LHCN-M2 (cell line): ENCODE measurements at regions not wholly inside any gene's neighbourhood (a gene's known extent, or its start where the extent isn't known, plus 50 kb on each side); places are given as distances from the start of the nearest gene placed in this dataset.
"Not testable (repeated sequence)": the region's sequence is repeated elsewhere in the genome, so short reads cannot be mapped to it uniquely, and the experiment has no call there.

Experiments used
- DNase-seq: peaks from one replicate; pipeline ENCODE4 v3.0.0-alpha.2; 2012; ENCODE audit warnings: low read depth

DNA sequence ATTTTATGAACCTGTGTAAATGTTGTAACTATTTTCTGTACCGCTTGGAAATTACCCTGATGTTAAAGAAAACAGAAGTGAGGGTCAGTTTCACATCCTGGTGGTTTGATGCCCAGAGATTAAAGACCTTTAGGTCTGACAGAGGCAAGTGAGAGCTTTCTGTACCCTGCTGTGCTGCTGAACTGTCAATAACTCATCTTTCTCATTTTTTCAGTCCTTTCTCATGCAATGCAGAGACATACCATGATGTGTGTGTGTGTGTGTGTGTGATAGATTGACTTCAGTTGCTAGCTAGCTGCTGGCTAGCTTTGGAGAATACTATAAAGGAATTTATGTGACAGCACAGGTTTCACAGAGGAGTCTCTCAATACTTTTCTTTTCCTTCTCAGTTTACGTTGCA, 2025.6 kb upstream of the LRRTM1 start:
- no peak for DNase-seq

DNA sequence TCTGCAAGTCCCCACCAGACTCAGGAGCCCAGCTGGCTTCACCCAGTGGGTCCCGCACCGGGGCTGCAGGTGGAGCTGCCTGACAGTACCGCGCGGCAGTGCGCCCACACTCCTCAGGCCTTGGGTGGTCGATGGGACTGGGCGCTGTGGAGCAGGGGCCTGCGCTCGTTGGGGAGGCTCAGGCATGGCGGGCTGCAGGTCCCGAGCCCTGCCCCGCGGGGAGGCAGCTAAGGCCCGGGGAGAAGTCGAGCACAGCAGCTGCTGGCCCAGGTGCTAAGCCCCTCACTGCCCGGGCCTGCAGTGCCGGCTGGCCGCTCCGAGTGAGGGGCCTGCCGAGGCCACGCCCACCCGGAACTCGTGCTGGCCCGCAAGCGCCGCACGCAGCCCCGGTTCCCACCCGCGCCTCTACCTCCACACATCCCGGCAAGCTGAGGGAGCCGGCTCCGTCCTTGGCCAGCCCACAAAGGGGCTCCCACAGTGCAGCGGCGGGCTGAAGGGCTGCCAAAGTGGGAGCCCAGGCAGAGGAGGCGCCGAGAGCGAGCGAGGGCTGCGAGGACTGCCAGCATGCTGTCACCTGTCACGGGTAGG, 2021.7 kb upstream of the LRRTM1 start:
- not testable (repeated sequence) for DNase-seq

DNA sequence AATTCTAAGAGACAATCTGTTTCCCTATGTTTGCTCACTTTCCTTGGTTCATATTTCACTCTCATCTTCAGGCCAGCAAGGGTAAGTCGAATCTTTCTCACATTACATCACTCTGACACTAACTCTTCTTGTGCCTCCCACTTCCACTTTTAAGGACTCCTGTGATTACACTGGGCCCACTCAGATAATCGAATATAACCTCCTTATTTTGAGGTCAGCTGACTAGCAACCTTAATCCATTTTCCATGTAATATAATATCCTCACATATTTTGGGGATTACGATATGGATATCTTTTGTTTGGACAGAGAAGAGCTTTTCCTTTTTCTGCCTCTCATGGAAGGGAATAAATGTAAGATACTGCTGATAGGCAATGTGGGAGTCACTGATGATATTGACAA, 2015.7 kb upstream of the LRRTM1 start:
- DNase-seq: peak; percentile 51

DNA sequence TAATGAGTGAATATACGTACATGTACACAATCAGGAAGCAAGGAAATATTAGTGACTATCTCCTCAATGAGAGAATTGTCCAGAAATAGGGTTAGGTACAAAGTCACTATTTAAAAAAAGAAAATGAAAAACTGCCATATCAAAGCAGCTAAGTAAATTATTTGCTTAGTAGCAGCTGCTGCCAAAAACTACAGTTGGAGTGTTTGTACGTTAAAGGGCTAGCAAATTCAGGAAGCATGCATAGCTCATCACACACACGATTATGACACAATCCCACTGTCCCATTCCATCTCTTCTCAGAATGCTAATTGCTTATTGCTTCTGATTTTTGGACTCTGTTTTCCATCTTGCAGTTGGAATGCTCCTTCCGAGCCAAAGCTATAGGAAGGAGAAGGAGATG, 2012.5 kb upstream of the LRRTM1 start:
- DNase-seq: peak; percentile 9

DNA sequence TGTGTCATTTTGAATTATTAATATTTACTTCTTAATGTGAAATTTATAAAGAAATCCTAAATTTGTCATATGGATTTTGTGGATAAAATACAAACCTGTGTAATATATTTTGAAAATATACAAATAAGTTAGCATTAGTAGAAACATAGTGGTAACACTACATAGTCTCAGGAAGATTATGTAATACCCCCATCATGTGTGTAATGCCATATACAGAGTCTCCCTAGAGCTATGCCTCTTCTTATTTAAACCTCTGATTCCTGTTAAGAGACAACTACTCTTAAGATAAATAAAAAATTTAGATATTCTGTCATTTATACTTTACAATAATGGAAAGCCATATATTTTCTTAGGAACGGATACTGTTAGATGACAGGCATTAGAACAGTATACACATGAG, 2012.0 kb upstream of the LRRTM1 start:
- no peak for DNase-seq

DNA sequence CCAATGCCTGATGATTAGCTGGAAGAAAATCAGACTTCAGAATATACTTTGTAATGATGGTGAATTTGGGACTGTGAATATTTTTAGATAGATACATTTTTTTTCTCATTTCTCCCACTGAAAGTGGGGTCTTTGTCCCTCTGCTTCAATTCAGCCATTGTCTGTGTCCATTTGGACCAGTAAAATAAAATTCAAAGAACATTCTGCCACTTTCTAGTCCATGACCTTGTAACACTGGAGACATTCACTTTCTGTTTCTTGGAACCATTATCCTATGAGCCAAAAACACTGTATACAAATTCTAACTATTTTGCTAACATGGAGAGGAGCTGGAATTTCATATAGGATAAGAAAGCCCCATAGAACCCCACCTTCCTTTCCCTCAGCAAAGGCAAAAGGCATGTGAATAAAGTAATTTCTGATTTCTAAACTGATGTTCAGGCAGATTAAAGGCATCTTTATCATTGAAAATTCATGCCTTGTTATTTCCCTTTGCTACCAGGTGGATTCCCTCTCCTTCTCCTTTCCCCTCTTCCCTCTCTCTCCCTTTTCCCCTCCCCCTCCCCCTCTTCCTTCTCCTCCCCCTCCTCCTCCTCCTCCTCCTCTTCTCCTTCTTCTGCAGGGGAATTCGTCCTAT, 2010.4 kb upstream of the LRRTM1 start:
- DNase-seq: no peak

DNA sequence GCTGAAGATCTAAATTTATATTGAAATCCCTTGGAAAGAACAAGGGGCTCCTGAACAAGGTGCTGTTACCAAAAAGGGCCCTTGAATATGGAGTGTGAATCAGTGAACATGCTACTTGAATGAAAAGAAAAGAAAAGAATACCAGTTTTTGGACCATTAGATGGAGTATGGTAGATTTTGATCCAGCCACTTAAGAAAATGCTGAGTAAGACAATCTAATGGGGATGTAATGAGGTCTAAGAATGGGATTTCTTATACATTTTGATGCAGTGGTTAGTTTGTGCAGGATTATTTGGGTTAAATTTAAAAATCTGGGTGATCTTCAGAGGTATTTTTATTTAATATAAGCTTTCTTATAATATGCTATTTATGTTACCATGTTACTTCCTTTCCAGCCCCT, 2003.0 kb upstream of the LRRTM1 start:
- DNase-seq: no peak

DNA sequence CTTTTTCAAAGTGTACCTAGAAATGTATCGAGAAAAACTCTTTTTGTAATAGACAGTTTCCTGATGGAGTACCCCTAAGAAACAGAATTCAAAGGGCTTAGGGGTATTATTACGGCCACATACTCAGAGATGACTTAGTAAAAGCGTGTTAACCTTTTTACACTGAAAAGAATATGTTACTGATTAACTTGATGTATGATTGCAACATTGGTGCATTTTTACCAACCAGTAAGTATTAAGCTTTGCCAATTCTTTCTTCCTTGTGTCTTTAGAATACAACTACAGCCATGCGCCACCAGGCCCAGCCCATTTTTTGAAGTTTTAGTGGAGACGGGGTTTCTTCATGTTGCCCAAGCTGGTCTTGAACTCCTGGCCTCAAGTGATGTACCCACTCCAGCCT, 1997.0 kb upstream of the LRRTM1 start:
- no peak for DNase-seq

DNA sequence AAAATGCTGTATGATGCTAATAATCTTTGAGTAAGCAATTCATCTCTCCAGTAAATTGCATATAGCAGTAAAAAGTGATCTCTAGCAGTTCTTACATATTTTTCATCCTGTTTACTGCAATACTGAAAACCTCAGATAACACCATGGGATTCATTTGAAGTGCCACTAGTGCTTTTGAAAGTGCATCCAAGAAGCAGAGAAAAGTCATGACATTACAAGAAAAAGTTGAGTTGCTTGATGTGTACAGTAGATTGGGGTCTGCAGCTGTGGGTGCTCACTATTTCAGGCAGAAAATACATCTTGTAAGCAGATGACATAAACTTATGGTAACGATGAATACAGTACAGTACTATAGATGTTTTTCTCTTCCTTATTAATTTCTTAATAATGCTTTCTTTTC, 1984.9 kb upstream of the LRRTM1 start:
- no peak for DNase-seq

DNA sequence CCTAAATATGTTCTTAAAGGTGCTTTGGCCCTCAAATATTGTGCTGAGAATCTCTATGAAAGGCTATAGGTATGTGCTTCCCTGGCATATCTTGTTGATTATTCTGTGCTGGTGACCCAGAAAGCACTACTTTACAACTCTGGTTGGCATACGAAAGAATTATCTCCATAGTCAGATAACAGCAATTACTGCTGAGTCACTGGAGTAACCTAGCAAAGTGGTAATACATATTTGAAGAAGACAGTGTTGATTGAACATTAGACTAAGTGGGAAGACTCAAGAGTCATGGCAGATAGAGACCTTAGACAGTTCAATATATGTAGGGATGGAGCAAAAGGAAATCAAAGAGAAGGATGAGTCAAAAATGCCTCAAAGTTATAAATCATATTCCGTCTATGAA, 1978.5 kb upstream of the LRRTM1 start:
- DNase-seq: no peak

DNA sequence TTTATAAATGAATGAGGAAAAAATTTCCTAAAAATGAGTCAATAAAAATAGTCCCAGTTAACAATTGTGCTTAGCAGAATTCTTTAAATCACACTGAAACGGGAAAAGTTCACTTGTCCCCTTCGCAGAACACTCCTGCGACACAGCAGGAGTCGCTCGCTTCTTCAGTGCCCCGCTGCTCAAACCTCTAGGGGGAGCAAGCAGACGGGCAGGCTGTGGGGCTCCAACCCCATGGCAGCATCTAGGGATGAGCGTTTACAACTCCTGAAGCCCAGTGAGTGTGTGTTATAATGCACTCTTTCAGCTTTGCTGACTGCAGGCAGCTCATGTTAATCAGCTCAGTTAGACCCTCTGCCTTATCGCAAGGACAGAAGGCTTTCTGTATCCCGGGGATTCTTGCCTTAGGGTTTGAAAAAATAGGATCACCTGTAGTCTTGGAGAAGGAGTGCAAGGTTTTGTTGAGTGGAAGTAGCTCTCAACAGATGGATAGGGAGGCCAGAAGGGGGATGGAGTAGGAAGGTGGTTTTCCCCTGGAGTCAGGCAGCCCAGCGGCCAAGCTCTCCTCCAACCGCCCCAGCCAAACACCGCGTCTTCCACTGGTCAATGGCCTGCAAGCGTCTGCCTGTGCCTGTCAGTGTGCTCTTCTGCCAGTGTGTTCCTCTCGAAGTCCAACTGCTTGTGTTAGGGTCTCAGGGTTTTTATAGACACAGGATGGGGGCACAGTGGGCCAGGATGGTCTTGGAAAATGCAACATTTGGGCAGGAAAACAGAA, 1977.7 kb upstream of the LRRTM1 start:
- no peak for DNase-seq

DNA sequence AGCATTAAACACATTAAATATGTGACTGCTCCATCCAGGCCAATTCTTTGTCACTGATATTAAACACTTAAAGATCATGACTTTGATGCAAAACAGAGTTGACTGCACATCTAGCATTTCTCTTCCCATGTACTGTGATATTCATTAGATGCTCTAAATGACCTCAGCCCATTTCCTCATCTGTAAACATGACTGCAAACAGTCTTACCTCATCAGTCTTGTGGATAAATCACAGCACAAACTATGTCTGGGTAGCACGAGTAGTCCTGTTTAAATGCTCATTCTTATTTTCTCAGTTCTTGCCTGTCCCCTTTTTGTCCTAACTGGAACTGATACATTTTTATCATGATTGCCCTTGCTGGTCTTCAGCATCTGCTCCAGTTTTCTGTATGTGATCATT, 1974.8 kb upstream of the LRRTM1 start:
- DNase-seq: peak; percentile 4

DNA sequence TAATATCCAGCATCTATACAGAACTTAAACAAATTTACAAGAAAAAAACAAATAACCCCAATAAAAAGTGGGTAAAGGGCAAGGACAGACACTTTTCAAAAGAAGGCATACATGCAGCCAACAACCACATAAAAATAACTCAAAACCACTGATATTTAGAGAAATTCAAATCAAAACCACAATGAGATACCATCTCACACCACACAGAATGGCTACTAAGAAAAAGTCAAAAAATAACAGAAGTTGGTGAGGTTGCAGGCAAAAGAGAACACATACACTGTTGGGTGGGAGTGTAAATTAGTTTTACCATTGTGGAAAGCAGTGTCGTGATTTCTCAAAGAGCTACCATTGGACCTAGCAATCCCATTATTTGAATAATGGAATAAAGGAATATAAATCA, 1973.9 kb upstream of the LRRTM1 start:
- no peak for DNase-seq

DNA sequence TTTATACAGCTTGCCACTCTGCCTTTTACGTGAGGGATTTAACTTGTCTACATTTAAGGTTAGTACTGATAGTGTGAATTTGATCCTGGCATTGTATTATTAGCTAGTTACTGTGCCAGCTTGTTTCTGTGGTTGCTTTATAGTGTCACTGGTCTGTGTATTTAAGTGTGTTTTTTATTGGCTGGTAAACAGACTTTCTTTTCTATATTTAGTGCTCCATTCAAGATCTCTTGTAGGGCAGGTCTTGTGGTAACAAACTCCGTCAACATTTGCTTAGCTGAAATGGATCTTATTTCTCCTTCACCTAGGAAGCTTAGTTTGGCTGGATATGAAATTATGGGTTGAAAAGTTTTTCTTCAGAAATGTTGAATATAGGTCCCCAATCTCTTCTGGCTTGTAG, 1971.0 kb upstream of the LRRTM1 start:
- DNase-seq: no peak

DNA sequence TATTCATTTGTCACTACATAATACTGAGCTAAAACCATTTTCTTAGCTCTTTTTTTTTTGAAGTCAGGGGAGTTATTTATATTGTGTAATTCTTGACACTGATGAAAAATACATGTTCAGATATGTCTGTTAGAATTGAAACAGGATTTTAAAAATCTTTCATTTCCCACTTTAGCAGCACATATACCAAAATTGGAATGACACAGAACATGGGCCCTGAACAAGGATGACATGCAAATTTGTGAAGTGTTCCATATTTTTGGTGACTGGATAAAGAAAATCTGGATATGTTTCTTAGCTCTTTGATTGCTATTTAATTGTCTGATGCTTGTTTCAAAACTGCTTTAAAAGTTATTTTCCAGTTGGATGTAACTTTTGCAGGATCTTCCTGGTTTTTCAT, 1963.9 kb upstream of the LRRTM1 start:
- DNase-seq: no peak

DNA sequence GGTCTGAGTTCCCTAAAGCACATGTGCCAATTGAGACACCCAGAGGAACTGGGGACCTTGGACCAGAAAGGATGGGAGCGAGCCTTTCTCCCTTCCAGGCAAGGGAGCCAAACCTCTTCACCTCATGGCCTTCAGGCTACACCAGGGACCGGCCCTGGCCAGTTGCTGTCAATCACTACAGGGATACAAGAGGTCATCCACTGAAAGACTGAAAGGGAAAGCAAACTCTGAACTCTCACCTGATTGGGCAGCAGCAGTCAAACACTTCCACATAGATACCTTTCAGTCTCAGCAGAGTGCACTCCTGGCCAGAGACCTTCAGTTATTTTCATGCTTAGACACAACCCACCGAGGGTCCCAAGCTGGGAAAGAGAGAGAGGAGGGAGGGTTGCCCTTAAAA, 1956.0 kb upstream of the LRRTM1 start:
- no peak for DNase-seq

DNA sequence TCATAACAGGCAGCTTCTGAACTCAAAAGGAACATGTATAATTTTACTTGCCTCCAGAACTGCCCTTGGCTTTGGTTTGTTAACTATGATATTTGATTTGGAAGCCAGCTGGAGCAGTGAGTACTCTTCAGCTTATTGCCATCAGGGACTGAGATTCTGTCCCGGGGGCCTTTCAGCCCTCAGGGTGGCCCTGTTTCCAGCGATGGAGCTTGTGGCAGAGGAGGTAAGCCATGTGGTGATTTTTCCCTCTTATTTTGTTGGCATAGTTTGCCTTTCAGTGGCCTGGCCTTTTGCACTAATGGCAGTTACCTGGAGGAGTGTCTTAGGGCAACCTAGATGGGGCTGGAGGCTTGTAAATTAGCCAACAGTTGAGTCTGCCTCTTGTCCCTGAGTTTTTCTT, 1955.0 kb upstream of the LRRTM1 start:
- DNase-seq: no peak

DNA sequence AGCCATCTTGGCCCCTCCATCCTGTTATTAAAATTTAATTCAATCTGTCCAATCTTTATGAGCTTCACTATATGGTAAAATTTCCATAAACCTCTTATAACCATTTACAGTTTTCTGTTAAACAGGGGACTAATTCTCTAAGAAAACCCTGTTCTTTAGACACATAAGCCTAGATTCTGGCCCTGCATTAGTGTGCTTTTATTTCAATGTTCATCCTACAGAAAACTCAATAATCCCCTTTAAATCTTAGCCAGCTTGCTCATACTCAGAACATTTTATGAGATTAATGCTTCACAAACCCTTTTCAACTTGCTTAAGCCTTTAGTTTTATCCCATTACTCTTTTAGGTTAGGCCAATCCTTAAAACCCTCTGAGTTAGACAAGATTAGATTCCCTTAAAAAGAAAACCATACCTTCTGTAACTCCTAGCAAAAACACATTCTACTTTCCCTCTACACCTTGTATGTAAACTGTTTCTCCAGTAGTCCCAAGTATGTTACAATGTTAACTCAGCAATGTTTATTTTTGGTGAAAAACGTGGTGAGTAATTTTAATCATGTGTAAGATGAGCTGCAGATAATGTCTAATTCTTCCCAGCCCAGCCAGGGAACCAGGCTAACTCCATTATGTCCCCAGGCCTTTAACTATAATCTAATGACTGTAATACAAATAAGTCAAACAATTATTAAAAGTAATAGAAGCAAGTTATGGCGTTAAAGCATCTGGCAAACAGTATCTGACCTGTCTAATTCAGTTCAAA, 1953.4 kb upstream of the LRRTM1 start:
- no peak for DNase-seq

DNA sequence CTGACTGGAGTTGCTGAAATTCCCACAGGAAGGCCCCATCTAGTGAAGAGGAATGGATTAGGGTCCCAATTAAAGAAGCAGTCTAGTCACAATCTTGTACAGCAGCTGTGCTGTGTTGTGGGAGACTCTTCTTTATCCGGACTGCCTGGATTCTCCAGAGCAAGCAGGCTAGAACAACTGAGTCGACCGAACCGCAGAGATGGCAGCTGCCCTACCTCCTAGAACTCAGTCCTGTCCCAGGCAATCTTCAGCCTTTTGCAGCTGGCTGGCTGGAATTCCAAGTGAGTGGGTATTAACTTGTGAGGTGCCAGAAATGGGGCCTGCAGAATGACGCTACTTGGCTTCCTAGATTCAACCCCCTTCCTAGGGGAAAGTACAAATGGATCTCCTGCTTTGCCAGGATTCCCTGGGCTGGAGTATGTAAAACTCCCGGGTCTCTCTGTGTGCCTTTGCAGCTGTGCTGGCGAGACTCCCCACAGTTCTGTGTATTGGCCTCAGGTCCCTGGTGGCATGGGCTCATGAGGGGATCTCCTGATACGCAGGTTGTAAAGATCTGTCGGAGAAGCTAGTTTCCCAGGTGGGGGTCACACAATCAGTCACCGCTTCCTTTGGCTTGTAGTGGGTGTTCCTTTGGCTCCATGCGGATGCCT, 1952.6 kb upstream of the LRRTM1 start:
- DNase-seq: no peak

DNA sequence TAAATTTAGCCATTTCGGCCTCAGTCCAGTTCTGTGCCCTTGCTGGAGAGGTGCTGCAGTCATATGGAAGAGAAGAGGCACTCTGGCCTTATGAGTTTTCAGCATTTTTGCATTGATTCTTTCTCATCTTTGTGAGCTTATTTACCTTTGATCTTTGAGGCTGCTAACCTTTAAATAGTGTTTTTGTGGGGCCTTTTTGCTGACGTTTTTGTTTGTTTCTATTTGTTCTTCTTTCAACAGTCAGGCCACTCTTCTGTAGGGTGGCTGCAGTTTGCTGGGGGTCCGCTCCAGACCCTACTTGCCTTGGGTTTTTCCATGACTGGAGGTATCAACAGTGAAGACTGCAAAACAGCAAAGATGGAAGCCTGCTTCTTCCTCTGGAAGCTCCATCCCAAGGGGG, 1951.7 kb upstream of the LRRTM1 start:
- no peak for DNase-seq

DNA sequence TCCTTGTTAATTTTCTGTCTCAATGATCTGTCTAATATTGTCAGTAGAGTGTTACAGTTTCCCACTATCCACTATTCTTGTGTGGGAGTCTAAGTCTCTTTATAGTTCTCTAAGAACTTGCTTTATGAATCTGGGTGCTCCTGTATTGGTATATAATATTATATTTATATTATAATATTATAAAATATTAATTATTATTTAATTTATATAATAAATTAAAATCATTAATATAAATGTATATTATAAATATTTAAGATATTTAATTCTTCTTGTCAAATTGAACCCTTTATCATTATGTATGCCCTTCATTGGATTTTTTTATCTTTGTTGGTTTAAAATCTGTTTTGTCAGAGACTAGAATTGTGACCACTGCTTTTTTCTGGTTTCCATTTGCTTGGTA, 1950.2 kb upstream of the LRRTM1 start:
- DNase-seq: no peak

DNA sequence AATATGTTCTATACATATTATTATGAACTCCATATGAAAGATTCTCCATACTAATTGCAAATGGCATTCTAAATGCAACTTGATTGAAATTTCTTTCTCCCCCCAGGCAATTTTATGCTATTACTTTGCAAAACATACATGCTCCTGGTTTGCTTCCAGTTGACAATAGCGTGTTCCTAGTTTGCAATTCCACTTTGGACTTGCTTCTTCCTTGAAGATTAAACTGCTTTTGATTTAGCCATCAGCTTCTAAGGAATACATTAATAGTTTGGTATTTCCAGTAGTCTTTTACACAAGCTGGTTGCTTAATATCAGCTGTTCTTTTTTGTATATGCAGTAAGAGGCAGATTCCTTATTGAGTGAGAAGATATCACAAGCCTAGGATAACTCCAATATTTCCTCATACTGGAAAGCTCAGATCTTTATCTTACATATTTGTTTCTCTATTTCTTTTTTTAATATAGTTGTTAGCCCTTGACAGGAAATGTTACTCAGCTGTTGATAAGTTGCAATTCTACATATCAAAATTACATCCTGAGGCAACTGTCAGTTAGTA, 1941.7 kb upstream of the LRRTM1 start:
- no peak for DNase-seq
